ENCODE measurements at regions not wholly inside any gene's neighbourhood (a gene's known extent, or its start where the extent isn't known, plus 50 kb on each side); places are given as distances from the start of the nearest gene placed in this dataset.

DNA sequence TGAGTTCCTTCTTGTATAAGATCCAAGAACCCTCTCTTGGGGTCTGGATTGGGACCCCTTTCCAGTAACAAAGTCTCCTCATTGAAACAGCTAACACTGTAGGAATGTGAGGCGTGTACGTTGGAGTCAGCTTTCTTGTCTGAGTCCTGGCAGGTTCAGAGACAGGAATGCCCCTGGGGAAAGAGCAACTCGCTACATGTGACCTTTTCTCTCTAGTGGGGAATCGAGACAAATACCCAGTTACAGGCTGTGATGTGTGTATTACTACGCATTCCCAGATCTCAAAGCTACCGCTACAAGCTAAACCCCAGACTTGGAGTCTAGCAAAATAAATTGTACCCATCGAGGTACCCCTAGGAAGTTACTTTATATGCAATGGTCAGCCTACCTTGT lies 85.6 kb upstream of the FRMD4A start:
- no peak overlapping the region for H3K4me3 ChIP-seq (ENCODE audit: low read length)
- DNase-seq (ENCODE audit: low read depth), result peak; percentile 67
- no peak for TF ChIP-seq CTCF (conservative IDR thresholded peaks at IDR 0.05; ENCODE audit: low read depth, low read length)

- no peak for TF ChIP-seq CTCF (conservative IDR thresholded peaks at IDR 0.05; ENCODE audit: low read depth, low read length)
Observed at GRCh38 chr10:14415676-14416307, 85.1 kb upstream of the FRMD4A start.

GRCh38 chr10:14414901-14415300 lies 84.2 kb upstream of the FRMD4A start:
- no peak for TF ChIP-seq CTCF (conservative IDR thresholded peaks at IDR 0.05; ENCODE audit: low read depth, low read length)
- no peak for DNase-seq (ENCODE audit: low read depth)
- no peak overlapping the region for H3K4me3 ChIP-seq (ENCODE audit: low read length)

More at GRCh38 chr10:14415676-14416307, 85.1 kb upstream of the FRMD4A start:
- H3K4me3 ChIP-seq (ENCODE audit: low read length), result no peak overlapping the region
- no peak for DNase-seq (ENCODE audit: low read depth)

- no peak for DNase-seq (ENCODE audit: low read depth)
- H3K4me3 ChIP-seq (ENCODE audit: low read length), result no peak overlapping the region
- TF ChIP-seq CTCF (conservative IDR thresholded peaks at IDR 0.05; ENCODE audit: low read depth, low read length), result no peak
Observed at GRCh38 chr10:14413523-14413922, 82.8 kb upstream of the FRMD4A start.

DNA sequence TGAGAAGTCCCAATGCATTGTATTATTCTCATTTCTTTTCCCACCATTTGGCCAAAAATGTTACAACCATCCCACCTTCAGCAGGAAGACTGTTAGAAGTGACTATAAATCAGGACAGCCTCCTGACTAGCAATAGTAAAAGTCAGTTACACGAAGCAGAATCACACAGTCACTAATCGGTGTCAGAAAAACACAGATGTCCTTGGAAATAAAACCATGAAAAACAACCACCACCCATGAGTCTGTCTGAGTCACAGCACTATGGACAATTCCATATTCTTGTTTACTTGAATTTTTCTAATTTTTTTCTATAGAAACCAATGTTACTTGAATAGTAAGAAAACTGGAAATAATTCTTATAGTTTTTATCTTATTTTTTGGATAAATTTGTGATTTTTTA lies 81.9 kb upstream of the FRMD4A start:
- TF ChIP-seq CTCF (conservative IDR thresholded peaks at IDR 0.05; ENCODE audit: low read depth, low read length), result no peak
- DNase-seq (ENCODE audit: low read depth), result no peak

DNA sequence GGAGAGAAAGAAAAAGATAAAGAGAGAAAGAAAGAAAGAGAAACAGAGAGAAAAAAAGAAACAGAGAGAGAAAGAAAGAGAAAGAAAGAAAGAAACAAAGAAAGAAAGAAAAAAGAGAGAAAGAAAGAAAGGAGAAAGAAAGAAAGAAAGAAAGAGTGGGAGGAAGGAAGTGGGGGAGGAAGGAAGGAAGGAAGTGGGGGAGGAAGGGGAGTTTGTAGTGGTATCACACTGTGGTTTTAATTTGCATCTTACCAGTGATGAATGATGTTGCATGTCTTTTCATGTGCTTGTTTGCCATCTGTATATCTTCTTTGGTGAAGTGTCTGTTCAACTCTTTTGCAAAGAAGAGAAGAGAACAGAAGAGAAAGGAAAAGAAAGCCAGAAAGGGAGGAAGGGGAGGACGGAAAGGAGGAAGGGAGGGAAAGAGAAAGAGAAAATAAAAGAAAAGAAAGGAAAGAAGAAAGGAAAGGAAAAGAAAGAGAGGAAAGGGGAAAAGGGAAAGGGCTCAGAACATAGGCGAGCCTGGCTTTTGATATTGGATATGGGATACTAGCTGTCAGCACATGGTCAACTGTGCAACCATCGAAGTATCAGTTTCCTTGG lies 79.2 kb upstream of the FRMD4A start:
- no peak for DNase-seq (ENCODE audit: low read depth)
- H3K4me3 ChIP-seq (ENCODE audit: low read length), result no peak overlapping the region
- TF ChIP-seq CTCF (conservative IDR thresholded peaks at IDR 0.05; ENCODE audit: low read depth, low read length), result no peak

More for the DNA sequence above, 81.9 kb upstream of the FRMD4A start:
- H3K4me3 ChIP-seq (ENCODE audit: low read length), result no peak overlapping the region

GRCh38 chr10:14409247-14409646 lies 78.5 kb upstream of the FRMD4A start:
- no peak for DNase-seq (ENCODE audit: low read depth)
- no peak overlapping the region for H3K4me3 ChIP-seq (ENCODE audit: low read length)
- TF ChIP-seq CTCF (conservative IDR thresholded peaks at IDR 0.05; ENCODE audit: low read depth, low read length), result no peak
